ENCODE measurements at regions not wholly inside any gene's neighbourhood (a gene's known extent, or its start where the extent isn't known, plus 50 kb on each side); places are given as distances from the start of the nearest gene placed in this dataset.

DNA sequence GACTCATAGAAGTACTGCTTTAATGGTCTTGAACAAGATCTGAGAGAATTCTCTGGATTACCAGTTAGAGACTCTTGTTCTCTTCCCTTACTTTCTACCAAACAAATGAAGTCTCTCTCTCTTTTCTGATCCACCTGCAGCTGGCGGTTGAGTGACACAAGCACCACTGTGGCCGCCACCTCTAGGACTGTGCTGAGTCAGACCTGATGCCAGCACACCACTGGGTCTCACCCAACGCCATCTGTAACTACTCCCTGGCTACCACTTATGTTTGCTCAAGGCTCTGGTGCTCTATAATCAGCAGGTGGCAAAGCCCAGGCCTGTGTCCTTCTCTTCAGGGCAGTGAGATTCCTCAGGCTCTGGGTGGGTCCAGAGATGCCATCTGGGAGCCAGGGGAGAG, 1173.5 kb downstream of the RPA4 start:
- no peaks in the 10 kb centered on the region for H3K4me1 ChIP-seq (ENCODE audit: low read length)
- no peak overlapping the region for H3K27ac ChIP-seq (ENCODE audit: low read length)
- H4K20me1 ChIP-seq (ENCODE audit: insufficient read depth, low read length), result no peaks in the 10 kb centered on the region
- no peaks in the 10 kb centered on the region for H3K27me3 ChIP-seq (ENCODE audit: low read depth, low read length)
- H3K9ac ChIP-seq (ENCODE audit: low read length), result no peak overlapping the region
- H3K4me3 ChIP-seq (ENCODE audit: low read length), result no peak overlapping the region
- no peak overlapping the region for H2AFZ ChIP-seq (ENCODE audit: low read depth, low read length)
- no peaks in the 10 kb centered on the region for H3K79me2 ChIP-seq (ENCODE audit: low read length)
- TF ChIP-seq EZH2phosphoT487 (IDR thresholded peaks at IDR 0.05; ENCODE audit: low read depth), result no peak
- TF ChIP-seq CTCF (IDR thresholded peaks at IDR 0.05; ENCODE audit: low read depth, low read length), result no peak
- H3K36me3 ChIP-seq (replicated peaks; ENCODE audit: low read depth, low read length), result no peaks in the 10 kb centered on the region
- H3K4me2 ChIP-seq (ENCODE audit: low read length), result no peak overlapping the region
- H3K9me3 ChIP-seq (ENCODE audit: insufficient read depth, low read length), result no peaks in the 10 kb centered on the region

DNA sequence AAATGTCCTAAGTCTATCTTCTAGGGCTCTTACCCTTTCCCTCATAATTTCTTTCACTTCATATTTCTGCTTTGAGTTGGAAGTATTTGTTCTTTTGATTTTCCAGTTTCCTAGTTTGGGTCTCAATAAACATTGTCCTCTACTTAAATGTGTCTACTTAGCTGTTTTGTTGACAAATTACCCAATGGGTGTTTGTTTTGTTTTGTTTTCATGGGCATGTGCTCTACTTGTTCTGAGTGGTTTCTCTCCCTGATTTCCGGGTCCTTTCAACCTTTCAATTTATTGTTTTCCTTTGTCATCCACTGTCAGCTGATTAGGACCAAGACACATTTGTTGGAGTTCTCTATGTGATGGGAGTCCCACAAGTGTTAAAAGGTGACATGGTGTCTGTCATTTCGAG, 1181.4 kb downstream of the RPA4 start:
- no peaks in the 10 kb centered on the region for H3K79me2 ChIP-seq (ENCODE audit: low read length)
- TF ChIP-seq CTCF (IDR thresholded peaks at IDR 0.05; ENCODE audit: low read depth, low read length) (no peak), EZH2phosphoT487 (IDR thresholded peaks at IDR 0.05; ENCODE audit: low read depth) (no peak)
- no peaks in the 10 kb centered on the region for H3K9me3 ChIP-seq (ENCODE audit: insufficient read depth, low read length)
- H3K36me3 ChIP-seq (replicated peaks; ENCODE audit: low read depth, low read length), result no peaks in the 10 kb centered on the region
- no peak overlapping the region for H3K4me3 ChIP-seq (ENCODE audit: low read length)
- no peaks in the 10 kb centered on the region for H3K4me1 ChIP-seq (ENCODE audit: low read length)
- no peak overlapping the region for H2AFZ ChIP-seq (ENCODE audit: low read depth, low read length)
- no peak overlapping the region for H3K4me2 ChIP-seq (ENCODE audit: low read length)
- H3K9ac ChIP-seq (ENCODE audit: low read length), result no peak overlapping the region
- no peaks in the 10 kb centered on the region for H4K20me1 ChIP-seq (ENCODE audit: insufficient read depth, low read length)
- H3K27ac ChIP-seq (ENCODE audit: low read length), result no peak overlapping the region
- H3K27me3 ChIP-seq (ENCODE audit: low read depth, low read length), result no peaks in the 10 kb centered on the region

GRCh38 chrX:98067611-98068010, 1183.9 kb downstream of the RPA4 start:
- no peak overlapping the region for H3K4me3 ChIP-seq (ENCODE audit: low read length)
- no peaks in the 10 kb centered on the region for H3K9me3 ChIP-seq (ENCODE audit: insufficient read depth, low read length)
- no peak overlapping the region for H3K4me2 ChIP-seq (ENCODE audit: low read length)
- no peaks in the 10 kb centered on the region for H3K79me2 ChIP-seq (ENCODE audit: low read length)
- H3K27me3 ChIP-seq (ENCODE audit: low read depth, low read length), result no peaks in the 10 kb centered on the region
- no peak overlapping the region for H3K27ac ChIP-seq (ENCODE audit: low read length)
- no peaks in the 10 kb centered on the region for H3K4me1 ChIP-seq (ENCODE audit: low read length)
- no peaks in the 10 kb centered on the region for H3K36me3 ChIP-seq (replicated peaks; ENCODE audit: low read depth, low read length)
- TF ChIP-seq CTCF (IDR thresholded peaks at IDR 0.05; ENCODE audit: low read depth, low read length) (no peak), EZH2phosphoT487 (IDR thresholded peaks at IDR 0.05; ENCODE audit: low read depth) (no peak)
- H4K20me1 ChIP-seq (ENCODE audit: insufficient read depth, low read length), result no peaks in the 10 kb centered on the region
- no peak overlapping the region for H2AFZ ChIP-seq (ENCODE audit: low read depth, low read length)
- H3K9ac ChIP-seq (ENCODE audit: low read length), result no peak overlapping the region

GRCh38 chrX:98068024-98068580, 1184.4 kb downstream of the RPA4 start:
- Histone ChIP-seq H3K27ac (ENCODE audit: low read length) (no peak overlapping the region), H3K4me3 (ENCODE audit: low read length) (no peak overlapping the region), H3K36me3 (replicated peaks; ENCODE audit: low read depth, low read length) (no peaks in the 10 kb centered on the region), H4K20me1 (ENCODE audit: insufficient read depth, low read length) (no peaks in the 10 kb centered on the region), H3K4me1 (ENCODE audit: low read length) (no peaks in the 10 kb centered on the region), H3K27me3 (ENCODE audit: low read depth, low read length) (no peaks in the 10 kb centered on the region), H3K9me3 (ENCODE audit: insufficient read depth, low read length) (no peaks in the 10 kb centered on the region), H3K9ac (ENCODE audit: low read length) (no peak overlapping the region), H2AFZ (ENCODE audit: low read depth, low read length) (no peak overlapping the region), H3K4me2 (ENCODE audit: low read length) (no peak overlapping the region), H3K79me2 (ENCODE audit: low read length) (no peaks in the 10 kb centered on the region)
- TF ChIP-seq EZH2phosphoT487 (IDR thresholded peaks at IDR 0.05; ENCODE audit: low read depth) (no peak), CTCF (IDR thresholded peaks at IDR 0.05; ENCODE audit: low read depth, low read length) (no peak)

Measured in OCI-LY3 (cell line).